OCI-LY7 (cell line): ENCODE measurements at regions not wholly inside any gene's neighbourhood (a gene's known extent, or its start where the extent isn't known, plus 50 kb on each side); places are given as distances from the start of the nearest gene placed in this dataset.
"Not testable (repeated sequence)": the region's sequence is repeated elsewhere in the genome, so short reads cannot be mapped to it uniquely, and the experiment has no call there.

Source experiments
- BruUV-seq: library from RNA; stranded (reverse); fragments of 400-500 nt; replicated peaks from 2 replicates; lab custom pipeline; 2021; lab: Mats Ljungman, UMichigan
- CTCF ChIA-PET: fragments of 300-600 bp; sonication (Branson Sonifier 250); formaldehyde crosslinking; loops from one replicate; lab custom pipeline; 2022; ENCODE audit warnings: antibody characterized with exemption; ENCODE audit not compliant: unreplicated experiment; lab: Charles Lee
- POLR2A ChIA-PET: fragments of 300-600 bp; sonication (Branson Sonifier 250); formaldehyde crosslinking; loops from one replicate; lab custom pipeline; 2022; ENCODE audit warnings: antibody characterized with exemption; lab: Charles Lee
- DNase-seq: peaks from one replicate; pipeline ENCODE4 v3.0.0-alpha.2; 2015; ENCODE audit warnings: low spot score
- H2AFZ ChIP-seq: fragments of 200-600 bp; sonication (generic), shearing (Covaris generic); 2 replicates; pipeline ENCODE4 v1.6.1; 2014; ENCODE audit warnings: mild to moderate bottlenecking, antibody characterized with exemption, low read length, moderate library complexity
- H3K27ac ChIP-seq: fragments of 200-600 bp; sonication (generic); 2 replicates; pipeline ENCODE4 v1.5.1; 2014; ENCODE audit warnings: mixed run types, low read depth, mild to moderate bottlenecking, moderate library complexity, low read length, inconsistent platforms; ENCODE audit not compliant: poor library complexity, severe bottlenecking
- H3K36me3 ChIP-seq: fragments of 200-600 bp; sonication (generic); 2 replicates; pipeline ENCODE4 v1.6.1; 2014; ENCODE audit warnings: mild to moderate bottlenecking, antibody characterized with exemption, low read length, moderate library complexity, mixed read lengths; ENCODE audit not compliant: insufficient read depth
- H3K4me1 ChIP-seq: fragments of 200-600 bp; sonication (generic); 2 replicates; pipeline ENCODE4 v1.5.1; 2014; ENCODE audit warnings: mild to moderate bottlenecking, low read length; ENCODE audit not compliant: insufficient read depth, poor library complexity, severe bottlenecking
- H3K4me2 ChIP-seq: fragments of 200-600 bp; sonication (generic); 2 replicates; pipeline ENCODE4 v1.6.1; 2014; ENCODE audit warnings: mild to moderate bottlenecking, low read length
- H3K4me3 ChIP-seq: fragments of 200-600 bp; sonication (generic); 2 replicates; pipeline ENCODE4 v1.5.1; 2014; ENCODE audit warnings: mild to moderate bottlenecking, low read depth, low read length; ENCODE audit not compliant: poor library complexity, severe bottlenecking
- H3K79me2 ChIP-seq: fragments of 200-600 bp; sonication (generic); 2 replicates; pipeline ENCODE4 v1.6.1; 2016; ENCODE audit warnings: low read depth, mild to moderate bottlenecking, low read length, moderate library complexity, mixed read lengths; ENCODE audit not compliant: insufficient read depth
- H3K9me2 ChIP-seq: fragments of 200-600 bp; sonication (generic); 2 replicates; pipeline ENCODE4 v1.6.1; 2016; ENCODE audit warnings: mild to moderate bottlenecking, low read length, mixed read lengths; ENCODE audit not compliant: insufficient read depth
- H3K9me3 ChIP-seq: fragments of 200-600 bp; sonication (generic); 2 replicates; pipeline ENCODE4 v1.6.1; 2014; ENCODE audit warnings: mild to moderate bottlenecking, mixed run types, low read length, mixed read lengths
- H4K20me1 ChIP-seq: fragments of 200-600 bp; sonication (generic); 2 replicates; pipeline ENCODE4 v1.6.1; 2014; ENCODE audit warnings: mild to moderate bottlenecking, antibody characterized with exemption, low read length, moderate library complexity, mixed read lengths; ENCODE audit not compliant: insufficient read depth
- EZH2phosphoT487 ChIP-seq: fragments of 200-600 bp; sonication (generic); IDR thresholded peaks from 2 replicates; pipeline ENCODE4 v1.6.1; 2018; ENCODE audit warnings: low read depth, borderline replicate concordance, mild to moderate bottlenecking, mixed run types, antibody characterized with exemption, low read length, moderate library complexity, mixed read lengths
- intact Hi-C: fragments of 100-400 bp; cut with micrococcal nuclease; formaldehyde crosslinking; loops from one replicate; pipeline ENCODE4 v1.10.0; 2022; ENCODE audit not compliant: unreplicated experiment
- TF ChIP-seq, protein P1 (sequence below): fragments of 200-600 bp; sonication (generic); conservative IDR thresholded peaks from 2 replicates; pipeline ENCODE4 v1.5.1; 2014; ENCODE audit warnings: mild to moderate bottlenecking, antibody characterized with exemption, low read length, moderate library complexity, mixed read lengths

DNA sequence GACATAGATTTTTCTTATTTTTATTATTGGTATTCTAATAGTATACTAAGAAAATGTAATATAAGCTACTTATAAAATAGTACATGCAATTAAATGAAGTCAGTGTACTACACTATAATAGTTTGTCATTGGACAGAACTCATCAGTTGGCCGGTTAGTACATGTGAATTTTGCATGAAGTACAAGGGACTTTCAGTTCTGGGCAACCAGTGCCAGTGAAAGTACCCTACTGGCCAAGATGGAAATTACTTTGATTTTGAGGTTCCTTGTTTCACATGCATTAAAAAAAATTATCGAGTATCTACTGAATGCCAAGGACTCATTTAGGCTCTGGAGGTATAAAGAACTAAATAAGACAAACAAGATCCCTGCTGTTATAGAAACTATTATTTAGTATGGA lies 213.4 kb upstream of the ELL2 start:
- Histone ChIP-seq H3K79me2 (no peaks in the 10 kb centered on the region), H3K27ac (no peak overlapping the region), H4K20me1 (no peaks in the 10 kb centered on the region), H2AFZ (no peak overlapping the region), H3K4me2 (no peak overlapping the region), H3K36me3 (no peaks in the 10 kb centered on the region), H3K4me3 (no peak overlapping the region), H3K9me3 (no peaks in the 10 kb centered on the region), H3K9me2 (no peaks in the 10 kb centered on the region), H3K4me1 (no peaks in the 10 kb centered on the region)
- DNase-seq = peak; percentile 4
- intact Hi-C loops = no loop called here
- no TSS peak for BruUV-seq
- ChIA-PET POLR2A (no interaction called here), CTCF (interaction anchor here (0.5 kb wide), 1 partner anchor 728 kb away, joined by 3 read pairs; no protein-coding TSS in a partner anchor)
- TF ChIP-seq, protein P1, sequence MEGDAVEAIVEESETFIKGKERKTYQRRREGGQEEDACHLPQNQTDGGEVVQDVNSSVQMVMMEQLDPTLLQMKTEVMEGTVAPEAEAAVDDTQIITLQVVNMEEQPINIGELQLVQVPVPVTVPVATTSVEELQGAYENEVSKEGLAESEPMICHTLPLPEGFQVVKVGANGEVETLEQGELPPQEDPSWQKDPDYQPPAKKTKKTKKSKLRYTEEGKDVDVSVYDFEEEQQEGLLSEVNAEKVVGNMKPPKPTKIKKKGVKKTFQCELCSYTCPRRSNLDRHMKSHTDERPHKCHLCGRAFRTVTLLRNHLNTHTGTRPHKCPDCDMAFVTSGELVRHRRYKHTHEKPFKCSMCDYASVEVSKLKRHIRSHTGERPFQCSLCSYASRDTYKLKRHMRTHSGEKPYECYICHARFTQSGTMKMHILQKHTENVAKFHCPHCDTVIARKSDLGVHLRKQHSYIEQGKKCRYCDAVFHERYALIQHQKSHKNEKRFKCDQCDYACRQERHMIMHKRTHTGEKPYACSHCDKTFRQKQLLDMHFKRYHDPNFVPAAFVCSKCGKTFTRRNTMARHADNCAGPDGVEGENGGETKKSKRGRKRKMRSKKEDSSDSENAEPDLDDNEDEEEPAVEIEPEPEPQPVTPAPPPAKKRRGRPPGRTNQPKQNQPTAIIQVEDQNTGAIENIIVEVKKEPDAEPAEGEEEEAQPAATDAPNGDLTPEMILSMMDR = peak; percentile 48
- TF ChIP-seq EZH2phosphoT487 = no peak

DNA sequence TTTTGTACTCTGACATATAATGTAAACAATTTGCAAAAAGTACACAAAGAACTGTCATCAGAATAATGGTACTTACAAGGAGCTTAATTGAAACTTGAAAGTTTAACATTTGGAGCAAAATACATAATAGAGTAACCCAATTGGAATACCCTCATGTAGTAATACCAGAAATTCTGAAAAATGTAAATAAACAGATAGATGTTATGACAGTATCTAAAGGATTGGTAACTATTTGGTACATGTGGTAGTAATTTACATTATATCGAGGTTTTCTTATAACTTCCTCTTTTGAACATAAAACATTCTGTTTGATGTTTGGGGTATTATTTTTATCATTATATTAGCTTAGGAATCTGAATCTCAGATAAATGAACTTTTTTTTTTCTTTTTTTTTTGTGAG lies 211.7 kb upstream of the ELL2 start:
- Histone ChIP-seq H3K4me2 (no peak overlapping the region), H2AFZ (no peak overlapping the region), H4K20me1 (no peaks in the 10 kb centered on the region), H3K27ac (no peak overlapping the region), H3K9me2 (no peaks in the 10 kb centered on the region), H3K4me1 (no peaks in the 10 kb centered on the region), H3K4me3 (no peak overlapping the region), H3K79me2 (no peaks in the 10 kb centered on the region), H3K36me3 (no peaks in the 10 kb centered on the region), H3K9me3 (no peaks in the 10 kb centered on the region)
- intact Hi-C loops = no loop called here
- ChIA-PET CTCF (no interaction called here), POLR2A (interaction anchor here (0.6 to 0.7 kb wide), 3 partner anchors 8 to 325 kb away, joined by 3 to 4 read pairs (median 3); no protein-coding TSS in a partner anchor)
- no peak for DNase-seq
- TF ChIP-seq, protein P1 = no peak
- no peak for TF ChIP-seq EZH2phosphoT487
- no TSS peak for BruUV-seq

DNA sequence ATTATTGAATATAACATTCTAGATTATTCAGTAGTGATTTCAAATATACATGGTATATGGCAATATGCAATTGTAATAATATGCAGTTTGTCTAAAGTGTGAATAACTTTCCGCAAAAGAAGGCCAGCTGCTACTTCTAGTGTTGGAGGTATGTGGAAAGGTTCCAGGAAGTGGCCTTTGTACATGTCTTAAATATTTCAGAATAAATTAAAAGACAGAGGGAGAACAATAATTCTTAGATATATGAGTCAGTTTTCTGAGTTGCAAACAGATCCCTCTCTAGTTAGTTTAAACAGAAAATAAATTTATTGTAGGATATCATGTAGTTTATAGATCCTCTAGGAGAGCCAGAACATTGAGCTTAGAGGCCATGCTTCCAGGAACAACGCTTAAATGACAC lies 210.8 kb upstream of the ELL2 start:
- CTCF ChIA-PET = no interaction called here
- no TSS peak for BruUV-seq
- Histone ChIP-seq H3K4me2 (no peak overlapping the region), H3K9me3 (no peaks in the 10 kb centered on the region), H4K20me1 (no peaks in the 10 kb centered on the region), H3K4me3 (no peak overlapping the region), H2AFZ (no peak overlapping the region), H3K9me2 (no peaks in the 10 kb centered on the region), H3K4me1 (no peaks in the 10 kb centered on the region), H3K79me2 (no peaks in the 10 kb centered on the region), H3K27ac (no peak overlapping the region), H3K36me3 (no peaks in the 10 kb centered on the region)
- DNase-seq = no peak
- TF ChIP-seq, protein P1 = no peak
- no peak for TF ChIP-seq EZH2phosphoT487
- intact Hi-C loops = no loop called here
- POLR2A ChIA-PET = interaction anchor here (0.6 kb wide), 1 partner anchor 352 kb away, joined by 6 read pairs; no protein-coding TSS in a partner anchor

DNA sequence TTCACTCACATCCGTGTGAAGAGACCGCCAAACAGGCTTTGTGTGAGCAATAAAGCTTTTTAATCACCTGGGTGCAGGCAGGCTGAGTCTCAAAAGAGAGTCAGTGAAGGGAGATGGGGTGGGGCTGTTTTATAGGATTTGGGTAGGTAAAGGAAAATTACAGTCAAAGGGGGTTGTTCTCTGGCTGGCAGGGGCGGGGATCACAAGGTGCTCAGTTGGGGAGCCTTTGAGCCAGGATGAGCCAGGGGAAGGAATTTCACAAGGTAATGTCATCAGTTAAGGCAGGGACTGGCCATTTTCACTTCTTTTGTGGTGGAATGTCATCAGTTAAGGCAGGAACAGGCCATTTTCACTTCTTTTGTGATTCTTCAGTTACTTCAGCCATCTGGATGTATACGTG lies 210.3 kb upstream of the ELL2 start:
- H3K9me3 ChIP-seq, H2AFZ ChIP-seq, CTCF ChIA-PET, H3K4me1 ChIP-seq, H3K4me3 ChIP-seq, H3K79me2 ChIP-seq, H3K4me2 ChIP-seq, DNase-seq, H3K9me2 ChIP-seq, BruUV-seq, intact Hi-C loops, H4K20me1 ChIP-seq, H3K27ac ChIP-seq, H3K36me3 ChIP-seq: not testable (repeated sequence)
- POLR2A ChIA-PET = interaction anchor here (0.6 kb wide), 1 partner anchor 352 kb away, joined by 6 read pairs; no protein-coding TSS in a partner anchor
